ENCODE measurements at regions not wholly inside any gene's neighbourhood (a gene's known extent, or its start where the extent isn't known, plus 50 kb on each side); places are given as distances from the start of the nearest gene placed in this dataset.

- no peak for TF ChIP-seq MAX (IDR thresholded peaks at IDR 0.05)
- TF ChIP-seq POLR2A (IDR thresholded peaks at IDR 0.05; ENCODE audit: control extremely low read depth in 1 of 2, low read depth in 2 of 2, low read length in 2 of 2), result no peak
- no peak for TF ChIP-seq EZH2 (IDR thresholded peaks at IDR 0.05; ENCODE audit: low read depth, low read length, severe bottlenecking)
- TF ChIP-seq CTCF (IDR thresholded peaks at IDR 0.05; ENCODE audit: control extremely low read depth in 1 of 3, insufficient read depth in 1 of 3, low read depth in 1 of 3, low read length in 3 of 3), result no peak
- TF ChIP-seq EP300 (IDR thresholded peaks at IDR 0.05; ENCODE audit: borderline replicate concordance in 1 of 2, low read depth in 2 of 2, low read length in 2 of 2), result no peak
- TF ChIP-seq BACH1 (IDR thresholded peaks at IDR 0.05; ENCODE audit: low read length), result no peak
- TF ChIP-seq SIRT6 (IDR thresholded peaks at IDR 0.05; ENCODE audit: low read length), result no peak
Observed at GRCh38 chr5:93874491-93874890, 133.1 kb upstream of the POU5F2 start.

Measured in H1 (cell line).